AG04450 (cell line): ENCODE measurements at regions not wholly inside any gene's neighbourhood (a gene's known extent, or its start where the extent isn't known, plus 50 kb on each side); places are given as distances from the start of the nearest gene placed in this dataset.

Experiments
- CTCF ChIA-PET: fragments of 300-600, 350-600 bp; formaldehyde crosslinking; extraction: SDS; loops from one replicate; lab custom pipeline; 2022; ENCODE audit warnings: antibody characterized with exemption, inconsistent platforms; lab: Charles Lee
- POLR2A ChIA-PET: fragments of 350-600 bp; formaldehyde crosslinking; extraction: SDS; loops from one replicate; lab custom pipeline; 2021; ENCODE audit warnings: antibody characterized with exemption, inconsistent platforms; lab: Yijun Ruan, JAX
- DNase-seq: peaks from one replicate; pipeline ENCODE4 v3.0.0-alpha.2; 2011; ENCODE audit warnings: low read depth, low spot score
- H3K27ac ChIP-seq: one replicate; pipeline ENCODE4 v1.5.1; 2012; ENCODE audit warnings: low read depth, low read length, control low read depth
- H3K27me3 ChIP-seq: one replicate; pipeline ENCODE4 v1.6.0; 2012; ENCODE audit warnings: low read length; ENCODE audit not compliant: control insufficient read depth, insufficient read depth
- H3K4me3 ChIP-seq: 2 replicates; pipeline ENCODE4 v1.5.1; 2011; ENCODE audit warnings: mild to moderate bottlenecking, low read depth, low read length, control low read depth
- H3K9me3 ChIP-seq: 2 replicates; pipeline ENCODE4 v1.5.1; 2012; ENCODE audit warnings: low read length; ENCODE audit not compliant: control insufficient read depth, insufficient read depth
- TF ChIP-seq, protein P1 (sequence below): IDR thresholded peaks from 2 replicates; pipeline ENCODE4 v1.5.1; 2011; ENCODE audit warnings: low read depth, low read length, control low read depth, inconsistent platforms

DNA sequence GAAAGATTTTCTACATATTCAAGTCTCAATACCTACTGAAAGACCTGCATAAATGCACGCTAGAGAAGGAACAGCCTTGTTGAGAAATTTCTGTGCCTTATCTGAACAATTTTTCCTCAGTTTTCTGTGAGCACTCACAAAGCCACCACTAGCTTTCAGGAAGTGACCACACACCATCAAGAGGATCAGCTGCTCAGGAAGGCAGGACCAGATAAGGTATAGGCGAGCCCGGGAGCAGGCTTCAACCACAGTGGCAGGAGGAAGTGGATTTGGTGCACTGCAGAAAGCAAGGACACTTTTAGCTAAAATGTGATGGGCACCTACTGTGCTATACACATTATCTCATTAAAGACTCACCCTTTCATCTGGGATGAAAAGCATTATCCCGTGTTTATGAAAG, 220.8 kb downstream of the RAB38 start:
- Histone ChIP-seq H3K27ac (no peak overlapping the region), H3K9me3 (no peaks in the 10 kb centered on the region), H3K4me3 (no peak overlapping the region), H3K27me3 (no peaks in the 10 kb centered on the region)
- TF ChIP-seq, protein P1, sequence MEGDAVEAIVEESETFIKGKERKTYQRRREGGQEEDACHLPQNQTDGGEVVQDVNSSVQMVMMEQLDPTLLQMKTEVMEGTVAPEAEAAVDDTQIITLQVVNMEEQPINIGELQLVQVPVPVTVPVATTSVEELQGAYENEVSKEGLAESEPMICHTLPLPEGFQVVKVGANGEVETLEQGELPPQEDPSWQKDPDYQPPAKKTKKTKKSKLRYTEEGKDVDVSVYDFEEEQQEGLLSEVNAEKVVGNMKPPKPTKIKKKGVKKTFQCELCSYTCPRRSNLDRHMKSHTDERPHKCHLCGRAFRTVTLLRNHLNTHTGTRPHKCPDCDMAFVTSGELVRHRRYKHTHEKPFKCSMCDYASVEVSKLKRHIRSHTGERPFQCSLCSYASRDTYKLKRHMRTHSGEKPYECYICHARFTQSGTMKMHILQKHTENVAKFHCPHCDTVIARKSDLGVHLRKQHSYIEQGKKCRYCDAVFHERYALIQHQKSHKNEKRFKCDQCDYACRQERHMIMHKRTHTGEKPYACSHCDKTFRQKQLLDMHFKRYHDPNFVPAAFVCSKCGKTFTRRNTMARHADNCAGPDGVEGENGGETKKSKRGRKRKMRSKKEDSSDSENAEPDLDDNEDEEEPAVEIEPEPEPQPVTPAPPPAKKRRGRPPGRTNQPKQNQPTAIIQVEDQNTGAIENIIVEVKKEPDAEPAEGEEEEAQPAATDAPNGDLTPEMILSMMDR: no peak
- POLR2A ChIA-PET: no interaction called here
- no peak for DNase-seq
- CTCF ChIA-PET: no interaction called here

DNA sequence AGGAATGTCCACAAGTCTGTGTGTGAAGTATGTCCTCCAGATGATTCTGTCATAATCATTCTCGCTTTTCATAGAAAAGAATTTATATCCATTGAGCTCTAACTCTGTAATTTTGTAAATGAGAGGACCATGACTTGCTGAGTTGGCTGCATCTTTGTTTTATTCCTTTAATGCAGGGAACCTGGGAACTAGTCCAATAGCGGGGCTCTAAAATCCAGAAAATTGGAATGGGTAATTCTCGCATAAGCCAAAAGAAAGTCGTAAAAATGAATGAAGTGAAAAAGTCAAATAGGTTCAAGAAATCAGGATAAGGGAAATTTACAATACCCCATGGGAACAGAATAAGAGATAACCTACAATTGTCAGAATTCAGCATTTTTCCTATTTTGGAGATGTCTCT, 232.5 kb downstream of the RAB38 start:
- H3K9me3 ChIP-seq: no peaks in the 10 kb centered on the region
- H3K27me3 ChIP-seq: no peaks in the 10 kb centered on the region
- DNase-seq: no peak
- ChIA-PET POLR2A (no interaction called here), CTCF (no interaction called here)
- H3K4me3 ChIP-seq: no peak overlapping the region
- no peak overlapping the region for H3K27ac ChIP-seq
- TF ChIP-seq, protein P1: no peak

DNA sequence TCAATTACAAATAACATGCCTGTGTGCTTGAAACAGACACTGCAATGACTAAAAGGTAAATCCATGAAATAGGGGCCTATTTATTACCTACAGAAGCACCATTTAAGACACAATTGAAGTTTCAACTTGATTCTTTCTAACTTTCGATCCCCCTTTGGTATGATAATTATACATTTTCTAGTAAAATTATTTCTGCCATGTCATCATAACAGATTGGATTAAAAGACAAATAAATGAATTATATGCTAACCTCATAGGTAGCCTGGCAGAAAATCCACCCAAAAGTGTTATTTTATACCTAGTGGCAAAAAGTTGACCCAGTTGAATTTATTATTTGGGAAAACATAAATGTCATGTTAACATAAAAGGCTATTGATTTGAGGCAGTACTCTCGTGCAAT, 241.1 kb downstream of the RAB38 start:
- Histone ChIP-seq H3K27ac (no peak overlapping the region), H3K9me3 (no peaks in the 10 kb centered on the region), H3K4me3 (no peak overlapping the region), H3K27me3 (no peaks in the 10 kb centered on the region)
- POLR2A ChIA-PET: no interaction called here
- CTCF ChIA-PET: no interaction called here
- TF ChIP-seq, protein P1: no peak
- no peak for DNase-seq

DNA sequence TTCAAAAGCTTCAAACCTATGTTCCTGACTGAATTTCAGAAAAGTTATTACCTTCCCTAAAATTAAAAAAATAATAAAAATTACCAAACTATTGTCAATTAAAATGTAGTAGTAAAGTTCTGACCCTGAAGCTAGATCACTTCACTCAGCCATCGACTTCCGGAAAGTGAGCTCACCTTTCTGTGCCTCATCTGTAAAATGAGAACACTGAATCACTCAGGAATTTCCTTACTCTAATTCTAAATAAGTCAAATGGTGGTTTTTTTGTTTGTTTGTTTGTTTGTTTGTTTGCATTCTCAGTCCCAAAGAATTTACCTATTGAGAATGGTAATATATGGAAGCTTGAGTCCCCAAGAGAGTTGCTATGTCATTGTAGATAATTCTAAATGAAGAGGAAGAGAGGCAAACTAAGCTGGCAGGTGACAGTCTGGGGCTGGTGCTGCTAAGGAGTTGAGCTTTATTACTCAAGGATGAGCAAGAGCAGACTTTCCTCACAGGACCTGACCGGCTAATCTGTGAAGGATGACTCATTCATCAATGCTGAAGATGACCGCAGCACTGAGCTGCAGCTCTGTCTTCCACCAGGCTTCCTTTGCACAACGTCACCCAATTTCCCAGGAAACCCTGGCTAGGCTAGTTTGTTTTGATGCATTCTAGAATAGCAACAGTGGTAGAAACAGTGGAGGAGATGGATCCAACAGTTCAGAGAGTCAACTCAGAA, 248.8 kb downstream of the RAB38 start:
- CTCF ChIA-PET: no interaction called here
- Histone ChIP-seq H3K27me3 (no peaks in the 10 kb centered on the region), H3K27ac (no peak overlapping the region)

DNA sequence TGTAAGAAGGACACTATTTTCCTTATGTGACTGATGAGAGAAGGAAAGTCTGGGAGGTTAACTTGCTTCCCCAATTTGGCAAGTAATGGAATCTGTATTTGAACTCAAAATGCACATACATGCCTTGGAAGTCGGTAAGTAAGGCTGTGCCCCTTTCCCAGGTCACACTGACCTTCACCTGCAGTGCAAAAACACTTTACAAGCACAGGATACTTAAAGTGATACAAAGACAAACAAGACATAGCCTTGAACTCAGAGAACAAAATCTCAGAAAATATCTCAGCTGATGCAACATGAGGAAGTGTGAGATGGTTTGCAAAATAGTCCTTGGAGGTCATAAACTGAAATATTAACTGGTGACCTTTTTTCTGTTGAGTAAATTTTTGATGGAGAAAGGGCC, 251.1 kb downstream of the RAB38 start:
- CTCF ChIA-PET: no interaction called here
- no peaks in the 10 kb centered on the region for H3K27me3 ChIP-seq

More for the DNA sequence above, 248.8 kb downstream of the RAB38 start:
- no peak for DNase-seq
- POLR2A ChIA-PET: no interaction called here
- Histone ChIP-seq H3K4me3 (no peak overlapping the region), H3K9me3 (no peaks in the 10 kb centered on the region)
- TF ChIP-seq, protein P1: no peak

More for the DNA sequence above, 251.1 kb downstream of the RAB38 start:
- Histone ChIP-seq H3K27ac (no peak overlapping the region), H3K4me3 (no peak overlapping the region), H3K9me3 (no peaks in the 10 kb centered on the region)
- no peak for DNase-seq
- TF ChIP-seq, protein P1: no peak
- POLR2A ChIA-PET: no interaction called here
